ENCODE measurements at regions not wholly inside any gene's neighbourhood (a gene's known extent, or its start where the extent isn't known, plus 50 kb on each side); places are given as distances from the start of the nearest gene placed in this dataset.

DNA sequence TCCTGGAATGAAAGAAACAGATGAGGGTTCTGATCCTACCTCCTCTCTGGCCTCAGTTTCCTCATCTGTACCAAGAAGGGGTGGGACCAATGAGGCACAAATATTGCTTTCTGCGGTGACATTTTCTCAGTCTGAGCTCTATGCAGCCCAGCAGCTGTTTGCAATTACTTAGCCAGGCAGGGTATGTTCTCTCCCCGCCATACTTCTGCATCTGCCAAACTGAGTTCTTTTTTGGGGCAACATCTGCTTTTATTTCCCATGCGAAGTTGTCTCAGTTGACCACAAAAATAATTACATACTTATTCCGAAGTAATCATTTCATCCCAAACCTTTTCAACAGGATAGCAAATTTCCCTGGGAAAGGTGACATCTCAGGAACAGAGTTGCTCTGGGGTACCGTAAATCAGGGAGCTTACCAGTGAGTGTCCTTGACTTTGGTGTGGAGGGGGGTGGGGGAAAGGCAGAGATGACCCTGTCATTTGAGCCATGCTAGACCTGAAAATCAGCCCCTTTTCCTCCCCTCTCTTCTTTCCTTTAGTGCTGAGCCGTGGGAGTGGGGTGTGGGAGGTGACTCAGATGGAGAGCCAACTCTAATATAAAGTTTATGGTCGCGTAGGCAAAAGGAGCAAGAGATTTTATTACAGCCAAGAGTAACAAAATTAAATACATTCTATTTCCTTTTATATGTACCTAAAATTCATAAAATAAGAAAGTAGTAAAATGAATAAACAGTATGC is 165.7 kb upstream of the KL start:
- peaks cover 4 to 7% of the 10 kb centered on the region in 2 experiments; a peak in 3 of 5 replicates for H3K9me3 Mint-ChIP-seq
- Histone ChIP-seq H3K27me3 (ENCODE audit: insufficient read depth, low read length) (no peaks in the 10 kb centered on the region), H3K18ac (ENCODE audit: insufficient read length, low read depth, low read length) (no peak overlapping the region), H3K9me3 (ENCODE audit: control insufficient read depth, low read depth, low read length) (no peaks in the 10 kb centered on the region), H2BK15ac (ENCODE audit: low read depth, low read length) (no peak overlapping the region), H3K23me2 (ENCODE audit: insufficient read length, low read depth, low read length, poor library complexity, severe bottlenecking) (no peaks in the 10 kb centered on the region), H3K56ac (ENCODE audit: insufficient read length, low read depth, low read length) (no peak overlapping the region), H3K27ac (ENCODE audit: insufficient read length, low read depth, low read length) (no peak overlapping the region), H4K20me1 (ENCODE audit: control insufficient read depth, insufficient read depth, insufficient read length) (no peaks in the 10 kb centered on the region), H4K8ac (replicated peaks; ENCODE audit: insufficient read length, low read depth, low read length) (no peak overlapping the region), H2BK12ac (ENCODE audit: insufficient read length, low read depth, low read length) (no peak overlapping the region), H2BK120ac (ENCODE audit: low read depth, low read length, poor library complexity, severe bottlenecking) (no peak overlapping the region), H2AFZ (ENCODE audit: low read length) (no peak overlapping the region), H3K79me1 (ENCODE audit: insufficient read depth, low read depth, low read length, poor library complexity, severe bottlenecking) (no peaks in the 10 kb centered on the region), H3K4ac (ENCODE audit: low read depth, low read length) (no peak overlapping the region), H4K5ac (ENCODE audit: insufficient read length, low read depth, low read length) (no peak overlapping the region), H2BK20ac (ENCODE audit: low read depth, low read length, poor library complexity, severe bottlenecking) (no peak overlapping the region), H3K9ac (ENCODE audit: extremely low read depth, insufficient read length, low read length) (no peak overlapping the region), H2BK5ac (ENCODE audit: insufficient read length, low read length) (no peak overlapping the region), H2AK5ac (ENCODE audit: insufficient read length, low read length) (no peak overlapping the region), H3T11ph (ENCODE audit: low read length) (no peak overlapping the region), H4K91ac (ENCODE audit: insufficient read length, low read depth, low read length) (no peak overlapping the region), H3K14ac (ENCODE audit: insufficient read depth, low read length) (no peak overlapping the region), H3K4me2 (ENCODE audit: insufficient read depth, insufficient read length, low read length) (no peak overlapping the region), H3K23ac (ENCODE audit: insufficient read length, low read depth, low read length) (no peak overlapping the region), H3K4me1 (ENCODE audit: insufficient read depth, low read length) (peaks cover 9% of the 10 kb centered on the region), H3K79me2 (ENCODE audit: insufficient read depth, low read length) (no peaks in the 10 kb centered on the region)
- H3K27me3 Mint-ChIP-seq (ENCODE audit: low read depth) = peaks cover 11% of the 10 kb centered on the region
- TF ChIP-seq, protein P1, sequence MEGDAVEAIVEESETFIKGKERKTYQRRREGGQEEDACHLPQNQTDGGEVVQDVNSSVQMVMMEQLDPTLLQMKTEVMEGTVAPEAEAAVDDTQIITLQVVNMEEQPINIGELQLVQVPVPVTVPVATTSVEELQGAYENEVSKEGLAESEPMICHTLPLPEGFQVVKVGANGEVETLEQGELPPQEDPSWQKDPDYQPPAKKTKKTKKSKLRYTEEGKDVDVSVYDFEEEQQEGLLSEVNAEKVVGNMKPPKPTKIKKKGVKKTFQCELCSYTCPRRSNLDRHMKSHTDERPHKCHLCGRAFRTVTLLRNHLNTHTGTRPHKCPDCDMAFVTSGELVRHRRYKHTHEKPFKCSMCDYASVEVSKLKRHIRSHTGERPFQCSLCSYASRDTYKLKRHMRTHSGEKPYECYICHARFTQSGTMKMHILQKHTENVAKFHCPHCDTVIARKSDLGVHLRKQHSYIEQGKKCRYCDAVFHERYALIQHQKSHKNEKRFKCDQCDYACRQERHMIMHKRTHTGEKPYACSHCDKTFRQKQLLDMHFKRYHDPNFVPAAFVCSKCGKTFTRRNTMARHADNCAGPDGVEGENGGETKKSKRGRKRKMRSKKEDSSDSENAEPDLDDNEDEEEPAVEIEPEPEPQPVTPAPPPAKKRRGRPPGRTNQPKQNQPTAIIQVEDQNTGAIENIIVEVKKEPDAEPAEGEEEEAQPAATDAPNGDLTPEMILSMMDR (conservative IDR thresholded peaks at IDR 0.05) = no peak
- WGBS (ENCODE audit: extremely low coverage, insufficient read length, low lambda C conversion rate) = no CpG with 5 or more reads among the region's 8 CpGs
- no peak overlapping the region for H3K27ac Mint-ChIP-seq
- DNase-seq = no peak
- H3K4me3 Mint-ChIP-seq = no peak overlapping the region
- peaks cover 28 to 32% of the 10 kb centered on the region in 2 experiments for H3K4me1 Mint-ChIP-seq
- H3K36me3 Mint-ChIP-seq (ENCODE audit: insufficient read depth in 1 of 3, low read depth in 3 of 3) = peaks cover 3 to 6% (median 4%) of the 10 kb centered on the region in 3 experiments; a peak in 5 of 7 replicates

Measured in H9 (cell line).